ENCODE measurements at regions not wholly inside any gene's neighbourhood (a gene's known extent, or its start where the extent isn't known, plus 50 kb on each side); places are given as distances from the start of the nearest gene placed in this dataset.

- Mint-ChIP-seq H3K9me3 (peaks cover 0 to 2% of the 10 kb centered on the region in 2 experiments; a peak in 1 of 5 replicates), H3K4me1 (no peaks in the 10 kb centered on the region), H3K27ac (no peak overlapping the region), H3K27me3 (ENCODE audit: low read depth) (peaks cover 24% of the 10 kb centered on the region), H3K36me3 (ENCODE audit: insufficient read depth in 1 of 3, low read depth in 3 of 3) (no peaks in the 10 kb centered on the region), H3K4me3 (no peak overlapping the region; a peak in 1 of 5 replicates)
- H2AK5ac ChIP-seq (ENCODE audit: insufficient read length, low read length): no peak overlapping the region
- no peak overlapping the region for H2BK120ac ChIP-seq (ENCODE audit: low read depth, low read length, poor library complexity, severe bottlenecking)
- no peak for TF ChIP-seq CTCF (conservative IDR thresholded peaks at IDR 0.05)
- no peaks in the 10 kb centered on the region for H3K79me1 ChIP-seq (ENCODE audit: insufficient read depth, low read depth, low read length, poor library complexity, severe bottlenecking)
- H2BK15ac ChIP-seq (ENCODE audit: low read depth, low read length): no peak overlapping the region
- no peaks in the 10 kb centered on the region for H4K20me1 ChIP-seq (ENCODE audit: control insufficient read depth, insufficient read depth, insufficient read length)
- H3T11ph ChIP-seq (ENCODE audit: low read length): no peak overlapping the region
- no peak overlapping the region for H4K8ac ChIP-seq (replicated peaks; ENCODE audit: insufficient read length, low read depth, low read length)
- no peak overlapping the region for H3K4ac ChIP-seq (ENCODE audit: low read depth, low read length)
- no peak overlapping the region for H3K4me2 ChIP-seq (ENCODE audit: insufficient read depth, insufficient read length, low read length)
- no peaks in the 10 kb centered on the region for H3K4me1 ChIP-seq (ENCODE audit: insufficient read depth, low read length)
- H2AFZ ChIP-seq (ENCODE audit: low read length): no peak overlapping the region
- no peaks in the 10 kb centered on the region for H3K23me2 ChIP-seq (ENCODE audit: insufficient read length, low read depth, low read length, poor library complexity, severe bottlenecking)
- no peak overlapping the region for H3K9ac ChIP-seq (ENCODE audit: extremely low read depth, insufficient read length, low read length)
- no peak overlapping the region for H3K23ac ChIP-seq (ENCODE audit: insufficient read length, low read depth, low read length)
- no peak overlapping the region for H4K91ac ChIP-seq (ENCODE audit: insufficient read length, low read depth, low read length)
- no peak overlapping the region for H4K5ac ChIP-seq (ENCODE audit: insufficient read length, low read depth, low read length)
- no peak for DNase-seq
- H2BK5ac ChIP-seq (ENCODE audit: insufficient read length, low read length): no peak overlapping the region
- H3K79me2 ChIP-seq (ENCODE audit: insufficient read depth, low read length): no peaks in the 10 kb centered on the region
- H3K56ac ChIP-seq (ENCODE audit: insufficient read length, low read depth, low read length): no peak overlapping the region
- H3K27me3 ChIP-seq (ENCODE audit: insufficient read depth, low read length): no peaks in the 10 kb centered on the region; the same call in 1 of the 2 replicates
- H3K14ac ChIP-seq (ENCODE audit: insufficient read depth, low read length): no peak overlapping the region
- no peak overlapping the region for H3K27ac ChIP-seq (ENCODE audit: insufficient read length, low read depth, low read length)
- no peak overlapping the region for H2BK12ac ChIP-seq (ENCODE audit: insufficient read length, low read depth, low read length)
- no peak overlapping the region for H3K18ac ChIP-seq (ENCODE audit: insufficient read length, low read depth, low read length)
- no CpG with 5 or more reads among the region's 2 CpGs for WGBS (ENCODE audit: extremely low coverage, insufficient read length, low lambda C conversion rate)
- no peak overlapping the region for H2BK20ac ChIP-seq (ENCODE audit: low read depth, low read length, poor library complexity, severe bottlenecking)
- H3K9me3 ChIP-seq (ENCODE audit: control insufficient read depth, low read depth, low read length): no peaks in the 10 kb centered on the region
Observed at GRCh38 chr11:71355281-71355680, 92.9 kb downstream of the DHCR7 start.

Measured in H9 (cell line).